GM23338 (cell line): ENCODE measurements at regions not wholly inside any gene's neighbourhood (a gene's known extent, or its start where the extent isn't known, plus 50 kb on each side); places are given as distances from the start of the nearest gene placed in this dataset.

Experiments used
- ATAC-seq: fragments of 200-7000 bp; cut with Tn5 transposase; 3 replicates; pipeline ENCODE4 v1.9.1; 2020
- DNase-seq: peaks from one replicate; pipeline ENCODE4 v3.0.0-alpha.2; 2015; ENCODE audit warnings: low spot score
- H2AFZ ChIP-seq: fragments of 200-600 bp; sonication (generic); 2 replicates; pipeline ENCODE4 v1.8.0; 2016; ENCODE audit warnings: antibody characterized with exemption, mild to moderate bottlenecking, moderate library complexity
- H3F3A ChIP-seq: fragments of 200-600 bp; sonication (generic); replicated peaks from 2 replicates; pipeline ENCODE4 v1.8.0; 2017; ENCODE audit warnings: antibody characterized with exemption, mixed run types, low read depth
- H3K27ac ChIP-seq: fragments of 200-600 bp; sonication (generic); 2 replicates; pipeline ENCODE4 v1.6.1; 2016; ENCODE audit warnings: low read depth
- H3K27me3 ChIP-seq: fragments of 200-600 bp; sonication (generic); 2 replicates; pipeline ENCODE4 v1.8.0; 2016; ENCODE audit warnings: mild to moderate bottlenecking, mixed run types, moderate library complexity; ENCODE audit not compliant: insufficient read depth
- H3K36me3 ChIP-seq: fragments of 200-600 bp; sonication (generic); 2 replicates; pipeline ENCODE4 v1.8.0; 2016; ENCODE audit warnings: mild to moderate bottlenecking; ENCODE audit not compliant: insufficient read depth
- H3K4me1 ChIP-seq: fragments of 200-600 bp; sonication (generic); 2 replicates; pipeline ENCODE4 v1.8.0; 2016; ENCODE audit warnings: mild to moderate bottlenecking, moderate library complexity; ENCODE audit not compliant: insufficient read depth
- H3K4me2 ChIP-seq: fragments of 200-600 bp; sonication (generic); 2 replicates; pipeline ENCODE4 v1.7.1; 2017; ENCODE audit warnings: mixed run types
- H3K4me3 ChIP-seq: fragments of 200-600 bp; sonication (generic); 2 replicates; pipeline ENCODE4 v1.6.1; 2016; ENCODE audit warnings: mixed run types
- H3K79me2 ChIP-seq: fragments of 200-600 bp; sonication (generic); replicated peaks from 2 replicates; pipeline ENCODE4 v1.8.0; 2017; ENCODE audit warnings: mild to moderate bottlenecking; ENCODE audit not compliant: insufficient read depth
- H3K9me2 ChIP-seq: fragments of 200-600 bp; sonication (generic); 2 replicates; pipeline ENCODE4 v1.8.0; 2017; ENCODE audit not compliant: insufficient read depth
- H4K20me1 ChIP-seq: fragments of 200-600 bp; sonication (generic); replicated peaks from 2 replicates; pipeline ENCODE4 v1.8.0; 2017; ENCODE audit warnings: mild to moderate bottlenecking; ENCODE audit not compliant: insufficient read depth
- H3K27ac Mint-ChIP-seq: 2 replicates; pipeline ENCODE4 v1.8.0; 2020; ENCODE audit warnings: inconsistent platforms, mild to moderate bottlenecking, moderate library complexity, mixed read lengths
- H3K27me3 Mint-ChIP-seq: 3 replicates; pipeline ENCODE4 v1.8.0; 2022; ENCODE audit warnings: low read depth, mild to moderate bottlenecking, moderate library complexity, mixed read lengths, inconsistent platforms; ENCODE audit not compliant: insufficient read depth, poor library complexity
- H3K36me3 Mint-ChIP-seq: 3 replicates; pipeline ENCODE4 v1.8.0; 2021; ENCODE audit warnings: low read depth, mild to moderate bottlenecking, inconsistent platforms, moderate library complexity, mixed read lengths
- H3K4me1 Mint-ChIP-seq: 3 replicates; pipeline ENCODE4 v1.8.0; 2020; ENCODE audit warnings: mild to moderate bottlenecking, inconsistent platforms, mixed read lengths
- H3K4me3 Mint-ChIP-seq: 3 replicates; pipeline ENCODE4 v1.8.0; 2021; ENCODE audit warnings: moderate library complexity, mild to moderate bottlenecking, inconsistent platforms, mixed read lengths
- H3K9me3 Mint-ChIP-seq: 3 replicates; pipeline ENCODE4 v1.8.0; 2020; ENCODE audit warnings: moderate library complexity, mild to moderate bottlenecking, inconsistent platforms, mixed read lengths
- CREB1 ChIP-seq: fragments of 250-450 bp; sonication (Bioruptor Pico); IDR thresholded peaks from 2 replicates; pipeline ENCODE4 v1.5.0; 2020; ENCODE audit warnings: low read depth, mild to moderate bottlenecking, moderate library complexity
- CTCF ChIP-seq, 2 experiments: fragments of 200-600 bp in 1 of 2; sonication (generic) in 1 of 2; conservative IDR thresholded peaks; 2 replicates each; pipeline versions ENCODE4 v1.5.1 to v1.6.1; 2016 to 2017; ENCODE audit warnings: antibody characterized with exemption in 2 of 2, low read depth in 2 of 2, mild to moderate bottlenecking in 2 of 2, moderate library complexity in 1 of 2
- EZH2 ChIP-seq: fragments of 200-600 bp; sonication (generic); IDR thresholded peaks from one replicate; pipeline ENCODE4 v1.8.0; 2017; ENCODE audit warnings: antibody characterized with exemption, mild to moderate bottlenecking, low read depth; ENCODE audit not compliant: unreplicated experiment
- EZH2phosphoT487 ChIP-seq: fragments of 200-600 bp; sonication (generic); IDR thresholded peaks from one replicate; pipeline ENCODE4 v1.8.1; 2018; ENCODE audit warnings: antibody characterized with exemption; ENCODE audit not compliant: unreplicated experiment
- JUNB ChIP-seq: IDR thresholded peaks from one replicate; pipeline ENCODE4 v1.6.1; 2016; ENCODE audit warnings: antibody characterized with exemption; ENCODE audit not compliant: unreplicated experiment
- ZNF331 ChIP-seq: fragments of 250-450 bp; sonication (Bioruptor Pico); IDR thresholded peaks from 2 replicates; pipeline ENCODE4 v1.5.0; 2020; ENCODE audit warnings: low read depth, mild to moderate bottlenecking, moderate library complexity
- TF ChIP-seq, protein P1 (sequence below): IDR thresholded peaks from one replicate; pipeline ENCODE4 v1.6.1; 2018; ENCODE audit warnings: antibody characterized with exemption; ENCODE audit not compliant: unreplicated experiment

DNA sequence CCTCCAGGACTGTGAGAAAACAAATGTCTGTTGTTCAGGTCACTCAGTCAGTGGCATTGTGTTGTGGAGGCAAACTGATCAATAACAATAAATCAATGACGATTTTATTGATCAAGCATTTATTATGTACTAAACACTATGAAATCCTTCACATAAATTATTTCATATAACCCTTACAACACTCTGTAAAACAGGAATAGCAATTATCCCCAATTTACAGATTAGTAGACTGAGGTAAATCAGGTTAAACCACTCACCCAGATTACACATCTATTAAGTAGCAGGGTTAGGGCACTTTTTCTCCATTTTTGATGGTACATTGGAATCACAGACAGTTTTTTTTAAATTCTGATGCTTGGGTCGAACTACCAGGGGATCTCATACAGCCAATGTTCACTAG is 372.8 kb upstream of the MAF start:
- ATAC-seq = no peak

GRCh38 chr16:79972053-79972704 is 371.6 kb upstream of the MAF start:
- Mint-ChIP-seq H3K9me3 (no peaks in the 10 kb centered on the region), H3K27ac (no peak overlapping the region), H3K36me3 (no peaks in the 10 kb centered on the region), H3K4me1 (no peaks in the 10 kb centered on the region), H3K4me3 (no peak overlapping the region), H3K27me3 (no peaks in the 10 kb centered on the region)
- no peak overlapping the region for H3K4me3 ChIP-seq
- H4K20me1 ChIP-seq = no peaks in the 10 kb centered on the region
- no peak overlapping the region for H3K4me2 ChIP-seq
- no peaks in the 10 kb centered on the region for H3K4me1 ChIP-seq
- H3K9me2 ChIP-seq = 0 out of 2 replicates have a peak, but pooled peaks cover 2% of the 10 kb centered on the region
- ATAC-seq = no peak
- DNase-seq = no peak
- TF ChIP-seq CREB1 (CRISPR knock-in tag) = no peak
- TF ChIP-seq EZH2 = no peak
- TF ChIP-seq, protein P1, sequence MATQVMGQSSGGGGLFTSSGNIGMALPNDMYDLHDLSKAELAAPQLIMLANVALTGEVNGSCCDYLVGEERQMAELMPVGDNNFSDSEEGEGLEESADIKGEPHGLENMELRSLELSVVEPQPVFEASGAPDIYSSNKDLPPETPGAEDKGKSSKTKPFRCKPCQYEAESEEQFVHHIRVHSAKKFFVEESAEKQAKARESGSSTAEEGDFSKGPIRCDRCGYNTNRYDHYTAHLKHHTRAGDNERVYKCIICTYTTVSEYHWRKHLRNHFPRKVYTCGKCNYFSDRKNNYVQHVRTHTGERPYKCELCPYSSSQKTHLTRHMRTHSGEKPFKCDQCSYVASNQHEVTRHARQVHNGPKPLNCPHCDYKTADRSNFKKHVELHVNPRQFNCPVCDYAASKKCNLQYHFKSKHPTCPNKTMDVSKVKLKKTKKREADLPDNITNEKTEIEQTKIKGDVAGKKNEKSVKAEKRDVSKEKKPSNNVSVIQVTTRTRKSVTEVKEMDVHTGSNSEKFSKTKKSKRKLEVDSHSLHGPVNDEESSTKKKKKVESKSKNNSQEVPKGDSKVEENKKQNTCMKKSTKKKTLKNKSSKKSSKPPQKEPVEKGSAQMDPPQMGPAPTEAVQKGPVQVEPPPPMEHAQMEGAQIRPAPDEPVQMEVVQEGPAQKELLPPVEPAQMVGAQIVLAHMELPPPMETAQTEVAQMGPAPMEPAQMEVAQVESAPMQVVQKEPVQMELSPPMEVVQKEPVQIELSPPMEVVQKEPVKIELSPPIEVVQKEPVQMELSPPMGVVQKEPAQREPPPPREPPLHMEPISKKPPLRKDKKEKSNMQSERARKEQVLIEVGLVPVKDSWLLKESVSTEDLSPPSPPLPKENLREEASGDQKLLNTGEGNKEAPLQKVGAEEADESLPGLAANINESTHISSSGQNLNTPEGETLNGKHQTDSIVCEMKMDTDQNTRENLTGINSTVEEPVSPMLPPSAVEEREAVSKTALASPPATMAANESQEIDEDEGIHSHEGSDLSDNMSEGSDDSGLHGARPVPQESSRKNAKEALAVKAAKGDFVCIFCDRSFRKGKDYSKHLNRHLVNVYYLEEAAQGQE = no peak
- TF ChIP-seq JUNB = no peak
- no peak for TF ChIP-seq EZH2phosphoT487
- H3K27me3 ChIP-seq = no peaks in the 10 kb centered on the region
- no peaks in the 10 kb centered on the region for H3F3A ChIP-seq
- H3K36me3 ChIP-seq = no peaks in the 10 kb centered on the region
- no peak overlapping the region for H2AFZ ChIP-seq
- no peaks in the 10 kb centered on the region for H3K79me2 ChIP-seq
- H3K27ac ChIP-seq = no peak overlapping the region

More for the DNA sequence above, 372.8 kb upstream of the MAF start:
- no peak overlapping the region for H3K27ac Mint-ChIP-seq
- H3K4me3 Mint-ChIP-seq = no peak overlapping the region
- H3K4me1 Mint-ChIP-seq = no peaks in the 10 kb centered on the region
- Histone ChIP-seq H3K4me1 (no peaks in the 10 kb centered on the region), H3K27me3 (no peaks in the 10 kb centered on the region), H3K4me2 (no peak overlapping the region), H4K20me1 (no peaks in the 10 kb centered on the region), H3K9me2 (no peaks in the 10 kb centered on the region), H3K36me3 (no peaks in the 10 kb centered on the region), H2AFZ (no peak overlapping the region), H3K27ac (no peak overlapping the region), H3K4me3 (no peak overlapping the region), H3K79me2 (no peaks in the 10 kb centered on the region), H3F3A (no peaks in the 10 kb centered on the region)
- no peak for DNase-seq
- TF ChIP-seq CREB1 (CRISPR knock-in tag) (no peak), ZNF331 (no peak), EZH2phosphoT487 (no peak)
- peaks cover 1% of the 10 kb centered on the region for H3K27me3 Mint-ChIP-seq
- H3K36me3 Mint-ChIP-seq = no peaks in the 10 kb centered on the region
- no peaks in the 10 kb centered on the region for H3K9me3 Mint-ChIP-seq

GRCh38 chr16:79971237-79971572 is 370.7 kb upstream of the MAF start:
- Mint-ChIP-seq H3K4me3 (no peak overlapping the region), H3K27me3 (no peaks in the 10 kb centered on the region), H3K36me3 (no peaks in the 10 kb centered on the region), H3K9me3 (no peaks in the 10 kb centered on the region), H3K4me1 (no peaks in the 10 kb centered on the region), H3K27ac (no peak overlapping the region)
- H3K79me2 ChIP-seq = no peaks in the 10 kb centered on the region
- ATAC-seq = no peak
- no peaks in the 10 kb centered on the region for H3K36me3 ChIP-seq
- H3K27me3 ChIP-seq = no peaks in the 10 kb centered on the region
- H4K20me1 ChIP-seq = no peaks in the 10 kb centered on the region
- no peaks in the 10 kb centered on the region for H3F3A ChIP-seq
- H3K4me2 ChIP-seq = no peak overlapping the region
- no peak overlapping the region for H3K4me3 ChIP-seq
- no peaks in the 10 kb centered on the region for H3K4me1 ChIP-seq
- no peak overlapping the region for H3K27ac ChIP-seq
- no peak for DNase-seq
- H2AFZ ChIP-seq = no peak overlapping the region
- 0 out of 2 replicates have a peak, but pooled peaks cover 10% of the 10 kb centered on the region for H3K9me2 ChIP-seq
- TF ChIP-seq EZH2phosphoT487 (no peak), CTCF (conservative IDR thresholded peaks at IDR 0.05; ENCODE audit: low read depth in 2 of 2) (no peak)
